ENCODE measurements at regions not wholly inside any gene's neighbourhood (a gene's known extent, or its start where the extent isn't known, plus 50 kb on each side); places are given as distances from the start of the nearest gene placed in this dataset.
A peak's percentile ranks its signal among the peaks of the same experiment; 100 is the strongest.

- H2BK5ac ChIP-seq (ENCODE audit: low read depth, low read length, poor library complexity) = no peak overlapping the region
- no peak overlapping the region for H3K4me3 ChIP-seq (ENCODE audit: low read depth, low read length)
- no peaks in the 10 kb centered on the region for H3K79me2 ChIP-seq (ENCODE audit: control insufficient read depth, insufficient read depth, low read length, poor library complexity)
- H3K9me3 ChIP-seq (ENCODE audit: insufficient read depth, low read depth, low read length) = no peaks in the 10 kb centered on the region
- no peak for DNase-seq
- H3K79me1 ChIP-seq (ENCODE audit: low read length) = no peaks in the 10 kb centered on the region
- H3K27me3 ChIP-seq (ENCODE audit: insufficient read depth, low read length) = no peaks in the 10 kb centered on the region
- H2AFZ ChIP-seq (ENCODE audit: insufficient read depth, low read length, poor library complexity) = no peak overlapping the region
- no peak overlapping the region for H2BK12ac ChIP-seq (ENCODE audit: low read length)
- H3K4ac ChIP-seq (ENCODE audit: low read depth, low read length) = no peak overlapping the region
- no peak overlapping the region for H4K12ac ChIP-seq (ENCODE audit: low read depth, low read length)
- H3K23ac ChIP-seq (ENCODE audit: low read length) = no peak overlapping the region
- H3K27ac ChIP-seq (ENCODE audit: low read depth, low read length) = no peak overlapping the region
- no peaks in the 10 kb centered on the region for H3K36me3 ChIP-seq (ENCODE audit: control insufficient read depth in 1 of 2, insufficient read depth in 2 of 2, low read length in 2 of 2)
- WGBS (ENCODE audit: extremely low coverage, insufficient coverage, insufficient read length) = no CpG with 5 or more reads among the region's 8 CpGs
- H3K14ac ChIP-seq (ENCODE audit: low read length) = no peak overlapping the region
- H4K91ac ChIP-seq (ENCODE audit: low read depth, low read length) = no peak overlapping the region
- no peaks in the 10 kb centered on the region for H3K4me1 ChIP-seq (ENCODE audit: control insufficient read depth in 1 of 2, insufficient read depth in 2 of 2, low read length in 2 of 2)
- no peak overlapping the region for H3K9ac ChIP-seq (ENCODE audit: low read length)
- H3K4me2 ChIP-seq (ENCODE audit: low read length) = no peak overlapping the region
- no peak overlapping the region for H2AK5ac ChIP-seq (ENCODE audit: low read length)
- H3K18ac ChIP-seq (ENCODE audit: low read length) = no peak overlapping the region
- H2BK120ac ChIP-seq (ENCODE audit: insufficient read depth, low read length, poor library complexity) = no peak overlapping the region
- H4K8ac ChIP-seq (ENCODE audit: low read depth, low read length) = no peak overlapping the region
Observed at GRCh38 chr16:8178271-8178670, 412.0 kb downstream of the TMEM114 start.

DNA sequence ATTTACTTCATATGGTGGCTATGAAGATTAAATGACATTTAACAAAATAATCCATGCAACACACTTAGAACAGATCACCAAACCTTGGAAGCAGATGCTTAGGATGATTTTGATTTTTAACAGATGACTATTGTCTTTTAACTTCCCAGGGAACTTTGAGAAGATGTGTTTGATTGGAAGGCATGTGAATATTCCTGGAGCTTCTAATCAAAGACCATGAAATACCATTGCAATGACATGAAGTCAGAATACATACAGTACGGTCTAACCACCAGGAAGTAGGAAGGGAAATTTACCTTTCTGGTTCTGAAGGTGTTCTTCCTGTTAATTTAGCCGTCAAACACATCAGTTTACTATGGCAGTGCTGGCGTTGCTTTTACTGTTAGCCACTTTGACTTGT is 414.9 kb downstream of the TMEM114 start:
- H3K23ac ChIP-seq (ENCODE audit: low read length) = no peak overlapping the region

DNA sequence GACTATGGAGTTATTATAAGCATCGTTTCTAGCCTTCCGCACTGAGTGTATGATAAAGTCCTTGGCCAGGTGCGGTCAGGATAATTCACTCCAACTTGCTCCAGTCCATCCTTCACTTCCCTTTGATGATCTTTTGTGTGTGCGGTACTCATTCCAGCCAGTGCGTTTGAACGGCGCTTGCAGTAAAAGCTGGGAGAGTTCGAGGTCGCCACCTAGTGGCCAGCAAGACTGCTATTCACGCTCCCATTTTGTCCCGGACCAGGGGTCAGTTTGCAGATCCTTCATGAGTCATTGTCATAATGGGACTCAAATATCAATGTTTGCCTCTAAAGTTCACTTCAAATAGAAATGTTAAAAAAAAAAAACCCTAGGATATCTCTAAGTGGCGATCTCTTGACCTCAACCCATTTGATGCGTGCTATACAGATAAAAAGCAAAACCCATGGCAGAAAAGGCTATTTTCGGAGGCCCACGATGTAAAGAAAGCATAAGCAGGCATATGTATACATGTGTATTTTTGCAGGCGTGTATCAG is 417.1 kb downstream of the TMEM114 start:
- Histone ChIP-seq H4K8ac (ENCODE audit: low read depth, low read length) (no peak overlapping the region), H3K4me1 (ENCODE audit: control insufficient read depth in 1 of 2, insufficient read depth in 2 of 2, low read length in 2 of 2) (no peaks in the 10 kb centered on the region), H4K91ac (ENCODE audit: low read depth, low read length) (no peak overlapping the region), H3K79me1 (ENCODE audit: low read length) (no peaks in the 10 kb centered on the region), H3K9ac (ENCODE audit: low read length) (no peak overlapping the region), H3K27ac (ENCODE audit: low read depth, low read length) (no peak overlapping the region), H3K4me2 (ENCODE audit: low read length) (no peak overlapping the region), H2AK5ac (ENCODE audit: low read length) (no peak overlapping the region), H3K18ac (ENCODE audit: low read length) (no peak overlapping the region), H4K12ac (ENCODE audit: low read depth, low read length) (no peak overlapping the region), H2BK12ac (ENCODE audit: low read length) (no peak overlapping the region), H3K79me2 (ENCODE audit: control insufficient read depth, insufficient read depth, low read length, poor library complexity) (no peaks in the 10 kb centered on the region), H3K27me3 (ENCODE audit: insufficient read depth, low read length) (no peaks in the 10 kb centered on the region), H2AFZ (ENCODE audit: insufficient read depth, low read length, poor library complexity) (no peak overlapping the region), H2BK5ac (ENCODE audit: low read depth, low read length, poor library complexity) (no peak overlapping the region), H3K9me3 (ENCODE audit: insufficient read depth, low read depth, low read length) (no peaks in the 10 kb centered on the region), H3K36me3 (ENCODE audit: control insufficient read depth in 1 of 2, insufficient read depth in 2 of 2, low read length in 2 of 2) (no peaks in the 10 kb centered on the region), H3K4ac (ENCODE audit: low read depth, low read length) (no peak overlapping the region), H3K23ac (ENCODE audit: low read length) (no peak overlapping the region), H3K14ac (ENCODE audit: low read length) (no peak overlapping the region), H3K4me3 (ENCODE audit: low read depth, low read length) (no peak overlapping the region), H2BK120ac (ENCODE audit: insufficient read depth, low read length, poor library complexity) (no peak overlapping the region)
- peak; percentile 70 to 80 for DNase-seq
- no CpG with 5 or more reads among the region's 16 CpGs for WGBS (ENCODE audit: extremely low coverage, insufficient coverage, insufficient read length)

More for the DNA sequence above, 414.9 kb downstream of the TMEM114 start:
- H4K12ac ChIP-seq (ENCODE audit: low read depth, low read length) = no peak overlapping the region
- no peaks in the 10 kb centered on the region for H3K79me2 ChIP-seq (ENCODE audit: control insufficient read depth, insufficient read depth, low read length, poor library complexity)
- H3K4me3 ChIP-seq (ENCODE audit: low read depth, low read length) = no peak overlapping the region
- no peak overlapping the region for H4K8ac ChIP-seq (ENCODE audit: low read depth, low read length)
- H3K4me1 ChIP-seq (ENCODE audit: control insufficient read depth in 1 of 2, insufficient read depth in 2 of 2, low read length in 2 of 2) = no peaks in the 10 kb centered on the region
- no peak overlapping the region for H3K4ac ChIP-seq (ENCODE audit: low read depth, low read length)
- no peak overlapping the region for H2AK5ac ChIP-seq (ENCODE audit: low read length)
- H3K36me3 ChIP-seq (ENCODE audit: control insufficient read depth in 1 of 2, insufficient read depth in 2 of 2, low read length in 2 of 2) = no peaks in the 10 kb centered on the region
- DNase-seq = no peak
- no peak overlapping the region for H3K18ac ChIP-seq (ENCODE audit: low read length)
- H3K9ac ChIP-seq (ENCODE audit: low read length) = no peak overlapping the region
- no peaks in the 10 kb centered on the region for H3K9me3 ChIP-seq (ENCODE audit: insufficient read depth, low read depth, low read length)
- no peak overlapping the region for H3K14ac ChIP-seq (ENCODE audit: low read length)
- no CpG with 5 or more reads among the region's 3 CpGs for WGBS (ENCODE audit: extremely low coverage, insufficient coverage, insufficient read length)
- no peak overlapping the region for H2BK12ac ChIP-seq (ENCODE audit: low read length)
- H3K4me2 ChIP-seq (ENCODE audit: low read length) = no peak overlapping the region
- no peak overlapping the region for H2AFZ ChIP-seq (ENCODE audit: insufficient read depth, low read length, poor library complexity)
- H2BK5ac ChIP-seq (ENCODE audit: low read depth, low read length, poor library complexity) = no peak overlapping the region
- H4K91ac ChIP-seq (ENCODE audit: low read depth, low read length) = no peak overlapping the region
- no peak overlapping the region for H2BK120ac ChIP-seq (ENCODE audit: insufficient read depth, low read length, poor library complexity)
- H3K27me3 ChIP-seq (ENCODE audit: insufficient read depth, low read length) = no peaks in the 10 kb centered on the region
- H3K79me1 ChIP-seq (ENCODE audit: low read length) = no peaks in the 10 kb centered on the region
- no peak overlapping the region for H3K27ac ChIP-seq (ENCODE audit: low read depth, low read length)

DNA sequence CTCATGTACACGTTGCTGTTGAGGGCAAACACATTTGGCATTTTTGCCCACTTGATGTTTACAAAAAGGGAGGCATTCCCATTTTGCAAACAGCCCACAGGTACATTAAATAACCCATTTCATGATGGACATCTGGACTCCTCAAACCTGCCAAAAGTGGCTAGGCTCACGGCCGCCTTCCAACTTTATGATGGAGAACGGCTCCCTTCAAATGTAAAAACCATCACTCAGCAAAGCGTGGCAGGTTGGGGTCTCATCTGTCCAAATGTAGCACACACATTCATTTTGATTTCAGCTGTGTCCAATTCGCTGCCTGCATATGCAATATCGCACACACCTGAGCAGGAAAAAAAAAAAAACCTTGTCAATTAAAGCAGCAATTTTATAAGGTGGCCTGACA is 417.8 kb downstream of the TMEM114 start:
- no peaks in the 10 kb centered on the region for H3K27me3 ChIP-seq (ENCODE audit: insufficient read depth, low read length)

More for the DNA sequence above, 417.8 kb downstream of the TMEM114 start:
- Histone ChIP-seq H3K27ac (ENCODE audit: low read depth, low read length) (no peak overlapping the region), H3K79me2 (ENCODE audit: control insufficient read depth, insufficient read depth, low read length, poor library complexity) (no peaks in the 10 kb centered on the region), H3K79me1 (ENCODE audit: low read length) (no peaks in the 10 kb centered on the region), H2AK5ac (ENCODE audit: low read length) (no peak overlapping the region), H2BK5ac (ENCODE audit: low read depth, low read length, poor library complexity) (no peak overlapping the region), H3K9me3 (ENCODE audit: insufficient read depth, low read depth, low read length) (no peaks in the 10 kb centered on the region), H3K18ac (ENCODE audit: low read length) (no peak overlapping the region), H2BK12ac (ENCODE audit: low read length) (no peak overlapping the region), H3K4ac (ENCODE audit: low read depth, low read length) (no peak overlapping the region), H3K23ac (ENCODE audit: low read length) (no peak overlapping the region), H2BK120ac (ENCODE audit: insufficient read depth, low read length, poor library complexity) (no peak overlapping the region), H3K9ac (ENCODE audit: low read length) (no peak overlapping the region), H2AFZ (ENCODE audit: insufficient read depth, low read length, poor library complexity) (no peak overlapping the region), H3K4me3 (ENCODE audit: low read depth, low read length) (no peak overlapping the region), H3K14ac (ENCODE audit: low read length) (no peak overlapping the region), H4K91ac (ENCODE audit: low read depth, low read length) (no peak overlapping the region), H4K12ac (ENCODE audit: low read depth, low read length) (no peak overlapping the region), H3K4me1 (ENCODE audit: control insufficient read depth in 1 of 2, insufficient read depth in 2 of 2, low read length in 2 of 2) (no peaks in the 10 kb centered on the region), H3K36me3 (ENCODE audit: control insufficient read depth in 1 of 2, insufficient read depth in 2 of 2, low read length in 2 of 2) (no peaks in the 10 kb centered on the region), H4K8ac (ENCODE audit: low read depth, low read length) (no peak overlapping the region), H3K4me2 (ENCODE audit: low read length) (no peak overlapping the region)
- DNase-seq = no peak
- WGBS (ENCODE audit: extremely low coverage, insufficient coverage, insufficient read length) = no CpG with 5 or more reads among the region's 7 CpGs

Measured in trophoblast cell (in vitro differentiated cells and primary cell).